DOHH2 (cell line): ENCODE measurements at regions not wholly inside any gene's neighbourhood (a gene's known extent, or its start where the extent isn't known, plus 50 kb on each side); places are given as distances from the start of the nearest gene placed in this dataset.

Source experiments
- H3F3A ChIP-seq: fragments of 200-600 bp; sonication (generic), shearing (Covaris generic); 2 replicates; pipeline ENCODE4 v1.6.0; 2016; ENCODE audit warnings: antibody characterized with exemption, mild to moderate bottlenecking; ENCODE audit not compliant: control insufficient read depth, insufficient read depth
- H3K27ac ChIP-seq: fragments of 200-600 bp; sonication (generic); 2 replicates; pipeline ENCODE4 v1.5.1; 2014; ENCODE audit warnings: low read depth, mild to moderate bottlenecking, low read length, moderate library complexity
- H3K27me3 ChIP-seq: fragments of 200-600 bp; sonication (generic); 2 replicates; pipeline ENCODE4 v1.6.1; 2014; ENCODE audit warnings: mild to moderate bottlenecking, low read length, mixed read lengths; ENCODE audit not compliant: control insufficient read depth
- H3K36me3 ChIP-seq: fragments of 200-600 bp; sonication (generic); 2 replicates; pipeline ENCODE4 v1.6.1; 2014; ENCODE audit warnings: mild to moderate bottlenecking, low read length, moderate library complexity, mixed read lengths; ENCODE audit not compliant: control insufficient read depth
- H3K4me1 ChIP-seq: fragments of 200-600 bp; sonication (generic); 2 replicates; pipeline ENCODE4 v1.6.1; 2014; ENCODE audit warnings: mild to moderate bottlenecking, low read length, mixed read lengths; ENCODE audit not compliant: control insufficient read depth
- H3K4me2 ChIP-seq: fragments of 200-600 bp; sonication (generic); 2 replicates; pipeline ENCODE4 v1.6.0; 2014; ENCODE audit warnings: mild to moderate bottlenecking, low read length, moderate library complexity
- H3K4me3 ChIP-seq: fragments of 200-600 bp; sonication (generic); 2 replicates; pipeline ENCODE4 v1.5.1; 2014; ENCODE audit warnings: mild to moderate bottlenecking, low read length, mixed read lengths
- H3K79me2 ChIP-seq: fragments of 200-600 bp; sonication (generic); 2 replicates; pipeline ENCODE4 v1.6.1; 2014; ENCODE audit warnings: mild to moderate bottlenecking, low read length, mixed read lengths; ENCODE audit not compliant: control insufficient read depth
- H3K9me2 ChIP-seq: fragments of 200-600 bp; sonication (generic); replicated peaks from 2 replicates; pipeline ENCODE4 v1.6.1; 2014; ENCODE audit warnings: mild to moderate bottlenecking, low read length, mixed read lengths; ENCODE audit not compliant: control insufficient read depth
- H3K9me3 ChIP-seq: fragments of 200-600 bp; sonication (generic); 2 replicates; pipeline ENCODE4 v1.6.1; 2014; ENCODE audit warnings: antibody characterized with exemption, low read length, mixed read lengths; ENCODE audit not compliant: control insufficient read depth, insufficient read depth
- H4K20me1 ChIP-seq: fragments of 200-600 bp; sonication (generic); 2 replicates; pipeline ENCODE4 v1.6.0; 2014; ENCODE audit warnings: low read depth, mild to moderate bottlenecking, antibody characterized with exemption, low read length, moderate library complexity; ENCODE audit not compliant: control insufficient read depth, insufficient read depth
- EZH2phosphoT487 ChIP-seq: fragments of 200-600 bp; sonication (generic); IDR thresholded peaks from 2 replicates; pipeline ENCODE4 v1.6.1; 2017; ENCODE audit warnings: borderline replicate concordance, mild to moderate bottlenecking, antibody characterized with exemption, low read length, moderate library complexity, mixed read lengths
- TF ChIP-seq, protein P1 (sequence below): fragments of 200-600 bp; sonication (generic); IDR thresholded peaks from one replicate; pipeline ENCODE4 v1.5.1; 2014; ENCODE audit warnings: antibody characterized with exemption, mild to moderate bottlenecking, low read depth, low read length; ENCODE audit not compliant: poor library complexity, severe bottlenecking

DNA sequence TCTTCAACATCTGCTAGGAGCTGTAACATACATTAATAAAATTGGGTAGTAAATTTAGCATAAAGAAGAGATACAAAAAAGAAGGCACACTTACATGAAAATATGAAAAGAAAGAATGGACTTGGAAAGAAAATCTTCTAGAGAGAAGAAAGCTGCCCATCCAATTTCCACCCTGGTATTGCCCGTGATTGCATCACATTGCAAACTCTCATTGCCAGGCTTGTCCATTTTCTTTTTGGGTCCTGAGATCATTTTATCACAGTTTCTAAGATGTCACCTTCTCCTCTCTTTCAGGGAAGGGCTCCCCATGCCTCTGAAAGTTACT, 321.5 kb downstream of the RND3 start:
- Histone ChIP-seq H3K9me2 (no peaks in the 10 kb centered on the region; the same call in 1 of the 2 replicates), H3K4me2 (no peak overlapping the region), H4K20me1 (no peaks in the 10 kb centered on the region), H3K4me3 (no peak overlapping the region), H3K79me2 (no peaks in the 10 kb centered on the region), H3K9me3 (no peaks in the 10 kb centered on the region), H3K27ac (no peak overlapping the region), H3K27me3 (no peaks in the 10 kb centered on the region), H3K36me3 (no peaks in the 10 kb centered on the region), H3F3A (no peaks in the 10 kb centered on the region), H3K4me1 (no peaks in the 10 kb centered on the region)
- TF ChIP-seq, protein P1, sequence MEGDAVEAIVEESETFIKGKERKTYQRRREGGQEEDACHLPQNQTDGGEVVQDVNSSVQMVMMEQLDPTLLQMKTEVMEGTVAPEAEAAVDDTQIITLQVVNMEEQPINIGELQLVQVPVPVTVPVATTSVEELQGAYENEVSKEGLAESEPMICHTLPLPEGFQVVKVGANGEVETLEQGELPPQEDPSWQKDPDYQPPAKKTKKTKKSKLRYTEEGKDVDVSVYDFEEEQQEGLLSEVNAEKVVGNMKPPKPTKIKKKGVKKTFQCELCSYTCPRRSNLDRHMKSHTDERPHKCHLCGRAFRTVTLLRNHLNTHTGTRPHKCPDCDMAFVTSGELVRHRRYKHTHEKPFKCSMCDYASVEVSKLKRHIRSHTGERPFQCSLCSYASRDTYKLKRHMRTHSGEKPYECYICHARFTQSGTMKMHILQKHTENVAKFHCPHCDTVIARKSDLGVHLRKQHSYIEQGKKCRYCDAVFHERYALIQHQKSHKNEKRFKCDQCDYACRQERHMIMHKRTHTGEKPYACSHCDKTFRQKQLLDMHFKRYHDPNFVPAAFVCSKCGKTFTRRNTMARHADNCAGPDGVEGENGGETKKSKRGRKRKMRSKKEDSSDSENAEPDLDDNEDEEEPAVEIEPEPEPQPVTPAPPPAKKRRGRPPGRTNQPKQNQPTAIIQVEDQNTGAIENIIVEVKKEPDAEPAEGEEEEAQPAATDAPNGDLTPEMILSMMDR: no peak
- TF ChIP-seq EZH2phosphoT487: no peak

DNA sequence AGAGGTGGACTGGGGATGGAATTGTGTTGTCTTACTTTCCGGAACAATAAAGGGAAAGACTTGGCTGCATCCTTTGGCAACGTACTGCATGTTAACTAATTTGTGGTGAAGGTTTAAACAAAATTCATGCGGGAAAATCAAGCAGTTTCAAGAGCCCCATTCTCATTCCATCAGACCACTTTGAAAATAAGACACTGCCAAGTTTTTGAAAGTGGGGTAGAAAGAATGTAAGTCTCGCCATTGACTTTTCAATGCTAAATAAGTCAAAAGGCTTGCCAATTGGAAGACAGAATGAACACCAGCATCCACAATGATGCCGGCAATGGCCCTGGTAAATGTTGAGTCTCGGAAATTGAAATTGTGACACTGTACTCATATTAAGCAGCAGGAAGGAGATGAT, 322.0 kb downstream of the RND3 start:
- H3K4me2 ChIP-seq: no peak overlapping the region
- no peaks in the 10 kb centered on the region for H3K27me3 ChIP-seq
- H3K4me1 ChIP-seq: no peaks in the 10 kb centered on the region
- TF ChIP-seq, protein P1: no peak
- TF ChIP-seq EZH2phosphoT487: no peak
- no peaks in the 10 kb centered on the region for H4K20me1 ChIP-seq
- no peaks in the 10 kb centered on the region for H3K9me3 ChIP-seq
- H3K9me2 ChIP-seq: no peaks in the 10 kb centered on the region; the same call in 1 of the 2 replicates
- H3F3A ChIP-seq: no peaks in the 10 kb centered on the region
- no peaks in the 10 kb centered on the region for H3K79me2 ChIP-seq
- no peaks in the 10 kb centered on the region for H3K36me3 ChIP-seq
- H3K4me3 ChIP-seq: no peak overlapping the region
- no peak overlapping the region for H3K27ac ChIP-seq

DNA sequence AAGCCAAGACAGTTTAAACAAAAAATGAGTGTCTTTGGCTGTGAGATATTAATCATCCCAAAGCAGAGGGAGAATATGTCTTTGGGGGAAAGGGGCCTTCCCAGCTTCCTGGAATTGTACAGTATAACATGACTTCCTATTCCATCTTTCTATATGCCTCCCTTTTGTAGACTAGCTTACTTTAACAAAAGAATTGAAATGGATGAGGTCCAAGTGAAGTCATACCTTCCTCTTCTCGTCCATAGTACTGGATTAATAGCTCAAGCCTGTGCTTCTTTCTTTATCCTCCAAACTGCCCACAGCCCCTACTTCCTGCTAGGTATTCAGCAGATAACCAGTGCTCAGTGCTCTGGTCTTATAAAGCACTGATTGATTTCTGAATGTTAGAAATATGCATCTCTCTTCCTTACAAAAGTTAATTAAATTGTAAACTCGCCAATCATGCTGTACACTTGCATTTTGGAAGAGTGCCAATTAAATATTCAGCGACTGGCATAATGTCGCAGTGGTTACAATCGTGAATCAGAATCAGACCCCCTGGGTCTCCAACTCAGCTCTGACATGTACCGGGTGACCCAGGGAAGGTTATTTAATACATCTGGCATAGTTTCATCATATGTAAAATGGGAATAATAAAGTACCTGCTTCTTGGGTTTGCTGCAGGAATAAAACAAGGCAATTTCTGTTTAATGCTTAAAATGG, 325.1 kb downstream of the RND3 start:
- Histone ChIP-seq H4K20me1 (no peaks in the 10 kb centered on the region), H3K9me3 (no peaks in the 10 kb centered on the region), H3K27ac (no peak overlapping the region), H3K79me2 (no peaks in the 10 kb centered on the region), H3K27me3 (no peaks in the 10 kb centered on the region), H3F3A (no peaks in the 10 kb centered on the region), H3K9me2 (no peaks in the 10 kb centered on the region), H3K36me3 (no peaks in the 10 kb centered on the region), H3K4me2 (no peak overlapping the region), H3K4me1 (no peaks in the 10 kb centered on the region), H3K4me3 (no peak overlapping the region)
- TF ChIP-seq, protein P1: no peak
- no peak for TF ChIP-seq EZH2phosphoT487

DNA sequence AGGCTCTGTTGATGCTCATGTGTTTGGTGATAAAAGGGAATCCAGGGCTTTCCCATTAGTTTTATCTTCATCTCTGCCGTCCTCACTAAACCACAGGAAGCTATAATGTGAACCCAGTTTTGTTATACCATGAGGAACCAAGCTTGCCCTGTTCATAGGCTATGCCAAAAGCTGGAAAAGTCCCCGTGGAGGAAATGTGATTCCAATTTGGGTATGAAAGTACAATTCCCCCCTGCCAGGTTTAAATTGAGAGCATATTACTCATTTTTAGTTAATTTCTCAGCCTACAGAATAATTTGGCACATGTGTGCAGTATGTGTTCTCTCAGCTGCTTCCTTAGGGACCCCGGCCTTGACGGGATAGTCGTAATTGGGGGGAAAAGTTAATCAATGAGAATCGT, 327.4 kb downstream of the RND3 start:
- H3K4me1 ChIP-seq: no peaks in the 10 kb centered on the region
- no peak overlapping the region for H3K4me3 ChIP-seq
- H3K27me3 ChIP-seq: no peaks in the 10 kb centered on the region
- H3K9me3 ChIP-seq: no peaks in the 10 kb centered on the region
- H3F3A ChIP-seq: no peaks in the 10 kb centered on the region
- H3K79me2 ChIP-seq: no peaks in the 10 kb centered on the region
- H3K9me2 ChIP-seq: no peaks in the 10 kb centered on the region
- H3K27ac ChIP-seq: no peak overlapping the region
- TF ChIP-seq EZH2phosphoT487: no peak
- TF ChIP-seq, protein P1: no peak
- H3K36me3 ChIP-seq: no peaks in the 10 kb centered on the region
- no peaks in the 10 kb centered on the region for H4K20me1 ChIP-seq
- no peak overlapping the region for H3K4me2 ChIP-seq
